OCI-LY1 (cell line): ENCODE measurements at regions not wholly inside any gene's neighbourhood (a gene's known extent, or its start where the extent isn't known, plus 50 kb on each side); places are given as distances from the start of the nearest gene placed in this dataset.

ENCODE experiments used
- H2AFZ ChIP-seq: fragments of 200-600 bp; sonication (generic), shearing (Covaris generic); 2 replicates; pipeline ENCODE4 v1.6.0; 2014; ENCODE audit warnings: antibody characterized with exemption, mild to moderate bottlenecking, low read length
- H3F3A ChIP-seq: fragments of 200-600 bp; sonication (generic), shearing (Covaris generic); 2 replicates; pipeline ENCODE4 v1.6.0; 2014; ENCODE audit warnings: mild to moderate bottlenecking, antibody characterized with exemption, low read length, moderate library complexity; ENCODE audit not compliant: insufficient read depth
- H3K27ac ChIP-seq: fragments of 200-600 bp; sonication (generic); 2 replicates; pipeline ENCODE4 v1.5.1; 2014; ENCODE audit warnings: low read length, mixed run types, mild to moderate bottlenecking, low read depth; ENCODE audit not compliant: poor library complexity, severe bottlenecking
- H3K27me3 ChIP-seq: fragments of 200-600 bp; sonication (generic); 2 replicates; pipeline ENCODE4 v1.6.0; 2014; ENCODE audit warnings: antibody characterized with exemption, mild to moderate bottlenecking, low read length, moderate library complexity; ENCODE audit not compliant: insufficient read depth
- H3K36me3 ChIP-seq: fragments of 200-600 bp; sonication (generic); 2 replicates; pipeline ENCODE4 v1.6.1; 2014; ENCODE audit warnings: mild to moderate bottlenecking, antibody characterized with exemption, low read length, moderate library complexity, mixed read lengths; ENCODE audit not compliant: insufficient read depth
- H3K4me1 ChIP-seq: fragments of 200-600 bp; sonication (generic); 2 replicates; pipeline ENCODE4 v1.5.1; 2014; ENCODE audit warnings: mild to moderate bottlenecking, low read length, moderate library complexity; ENCODE audit not compliant: insufficient read depth, severe bottlenecking
- H3K4me2 ChIP-seq: fragments of 200-600 bp; sonication (generic), shearing (Covaris generic); 2 replicates; pipeline ENCODE4 v1.6.1; 2014; ENCODE audit warnings: low read length
- H3K4me3 ChIP-seq: fragments of 200-600 bp; sonication (generic); 2 replicates; pipeline ENCODE4 v1.5.1; 2014; ENCODE audit warnings: low read length, low read depth, mild to moderate bottlenecking, mixed read lengths; ENCODE audit not compliant: poor library complexity, severe bottlenecking
- H3K79me2 ChIP-seq: fragments of 200-600 bp; shearing (Covaris generic); 2 replicates; pipeline ENCODE4 v1.6.1; 2016; ENCODE audit warnings: mixed run types, low read length, mixed read lengths; ENCODE audit not compliant: insufficient read depth
- H3K9ac ChIP-seq: fragments of 200-600 bp; sonication (generic), shearing (Covaris generic); 2 replicates; pipeline ENCODE4 v1.6.1; 2014; ENCODE audit warnings: mild to moderate bottlenecking, low read length, mixed read lengths
- H3K9me2 ChIP-seq: fragments of 200-600 bp; sonication (generic), shearing (Covaris generic); 2 replicates; pipeline ENCODE4 v1.6.1; 2014; ENCODE audit warnings: low read depth, mild to moderate bottlenecking, low read length, mixed read lengths
- H3K9me3 ChIP-seq: fragments of 200-600 bp; shearing (Covaris generic); 2 replicates; pipeline ENCODE4 v1.6.1; 2014; ENCODE audit warnings: low read length, mixed read lengths
- H4K20me1 ChIP-seq: fragments of 200-600 bp; sonication (generic), shearing (Covaris generic); 2 replicates; pipeline ENCODE4 v1.6.0; 2016; ENCODE audit warnings: mild to moderate bottlenecking, low read length; ENCODE audit not compliant: insufficient read depth
- EZH2 ChIP-seq: fragments of 200-600 bp; sonication (generic), shearing (Covaris generic); IDR thresholded peaks from 2 replicates; pipeline ENCODE4 v1.8.0; 2017; ENCODE audit warnings: borderline replicate concordance, mixed run types, mild to moderate bottlenecking, antibody characterized with exemption, low read length, moderate library complexity, mixed read lengths
- TF ChIP-seq, protein P1 (sequence below): fragments of 200-600 bp; sonication (generic), shearing (Covaris generic); IDR thresholded peaks from 2 replicates; pipeline ENCODE4 v1.5.1; 2017; ENCODE audit warnings: mild to moderate bottlenecking, antibody characterized with exemption, low read length, moderate library complexity, mixed read lengths

DNA sequence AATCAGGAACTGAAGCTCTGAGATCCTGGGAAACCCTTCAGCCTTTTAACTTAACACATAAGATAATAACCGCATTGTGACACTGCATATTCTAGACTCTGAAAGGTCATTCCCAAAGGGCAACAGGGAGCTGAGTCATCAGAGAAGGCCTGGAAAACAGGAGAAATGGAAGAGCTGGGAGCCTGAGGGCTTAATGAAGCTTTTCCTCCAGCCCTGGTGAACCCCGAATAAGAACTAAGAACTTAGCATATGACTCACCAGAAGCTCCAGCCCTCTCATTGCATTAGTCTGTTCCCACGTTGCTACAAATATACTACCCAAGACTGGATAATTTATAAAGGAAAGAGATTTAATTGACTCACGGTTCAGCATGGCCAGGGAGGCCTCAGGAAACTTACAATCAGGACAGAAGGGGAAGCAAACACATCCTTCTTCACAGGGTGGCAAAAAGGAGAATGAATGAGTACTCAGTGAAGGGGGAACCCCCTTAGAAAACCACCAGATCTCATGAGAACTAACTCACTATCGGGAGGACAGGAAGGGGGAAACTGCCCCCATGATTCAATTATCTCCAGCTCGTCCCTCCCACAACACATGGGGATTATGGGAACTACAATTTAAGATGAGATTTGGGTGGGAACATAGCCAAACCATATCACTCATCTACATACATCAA is 648.5 kb downstream of the TFAP2A start:
- H3K4me1 ChIP-seq: no peaks in the 10 kb centered on the region
- no peaks in the 10 kb centered on the region for H4K20me1 ChIP-seq
- no peaks in the 10 kb centered on the region for H3K79me2 ChIP-seq
- no peak overlapping the region for H3K9ac ChIP-seq
- H3K9me3 ChIP-seq: no peaks in the 10 kb centered on the region
- no peak overlapping the region for H3K4me3 ChIP-seq
- no peaks in the 10 kb centered on the region for H3K36me3 ChIP-seq
- H3K27me3 ChIP-seq: no peaks in the 10 kb centered on the region
- no peak overlapping the region for H3K4me2 ChIP-seq
- TF ChIP-seq, protein P1, sequence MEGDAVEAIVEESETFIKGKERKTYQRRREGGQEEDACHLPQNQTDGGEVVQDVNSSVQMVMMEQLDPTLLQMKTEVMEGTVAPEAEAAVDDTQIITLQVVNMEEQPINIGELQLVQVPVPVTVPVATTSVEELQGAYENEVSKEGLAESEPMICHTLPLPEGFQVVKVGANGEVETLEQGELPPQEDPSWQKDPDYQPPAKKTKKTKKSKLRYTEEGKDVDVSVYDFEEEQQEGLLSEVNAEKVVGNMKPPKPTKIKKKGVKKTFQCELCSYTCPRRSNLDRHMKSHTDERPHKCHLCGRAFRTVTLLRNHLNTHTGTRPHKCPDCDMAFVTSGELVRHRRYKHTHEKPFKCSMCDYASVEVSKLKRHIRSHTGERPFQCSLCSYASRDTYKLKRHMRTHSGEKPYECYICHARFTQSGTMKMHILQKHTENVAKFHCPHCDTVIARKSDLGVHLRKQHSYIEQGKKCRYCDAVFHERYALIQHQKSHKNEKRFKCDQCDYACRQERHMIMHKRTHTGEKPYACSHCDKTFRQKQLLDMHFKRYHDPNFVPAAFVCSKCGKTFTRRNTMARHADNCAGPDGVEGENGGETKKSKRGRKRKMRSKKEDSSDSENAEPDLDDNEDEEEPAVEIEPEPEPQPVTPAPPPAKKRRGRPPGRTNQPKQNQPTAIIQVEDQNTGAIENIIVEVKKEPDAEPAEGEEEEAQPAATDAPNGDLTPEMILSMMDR: no peak
- no peak for TF ChIP-seq EZH2
- no peak overlapping the region for H3K27ac ChIP-seq
- no peaks in the 10 kb centered on the region for H3K9me2 ChIP-seq
- no peaks in the 10 kb centered on the region for H3F3A ChIP-seq
- H2AFZ ChIP-seq: no peak overlapping the region

DNA sequence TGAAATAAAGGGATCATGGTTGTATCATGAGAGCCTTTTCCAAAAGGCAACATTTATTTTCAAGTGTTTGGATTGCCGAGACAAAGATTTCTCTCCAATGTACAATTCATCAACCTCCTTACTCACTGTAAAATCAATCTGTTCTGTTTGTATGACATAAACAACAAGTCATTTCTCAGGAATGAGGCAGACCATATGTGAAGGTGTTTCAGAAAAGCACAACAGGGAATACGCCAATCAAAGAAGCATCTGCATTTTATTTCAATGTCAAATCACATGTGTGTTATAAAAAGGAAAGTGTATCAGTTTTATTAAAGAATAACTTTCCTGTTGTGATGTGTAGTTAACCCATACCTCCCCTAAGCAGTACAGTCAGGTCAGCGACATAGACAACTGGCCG is 653.7 kb downstream of the TFAP2A start:
- Histone ChIP-seq H3K4me2 (no peak overlapping the region), H3K9me3 (no peaks in the 10 kb centered on the region), H3K9me2 (no peaks in the 10 kb centered on the region), H3K4me1 (no peaks in the 10 kb centered on the region), H3K27me3 (no peaks in the 10 kb centered on the region), H3K36me3 (no peaks in the 10 kb centered on the region), H3K79me2 (no peaks in the 10 kb centered on the region), H3F3A (no peaks in the 10 kb centered on the region), H3K27ac (no peak overlapping the region), H4K20me1 (no peaks in the 10 kb centered on the region), H3K4me3 (no peak overlapping the region), H3K9ac (no peak overlapping the region), H2AFZ (no peak overlapping the region)
- TF ChIP-seq EZH2: no peak
- TF ChIP-seq, protein P1: no peak

DNA sequence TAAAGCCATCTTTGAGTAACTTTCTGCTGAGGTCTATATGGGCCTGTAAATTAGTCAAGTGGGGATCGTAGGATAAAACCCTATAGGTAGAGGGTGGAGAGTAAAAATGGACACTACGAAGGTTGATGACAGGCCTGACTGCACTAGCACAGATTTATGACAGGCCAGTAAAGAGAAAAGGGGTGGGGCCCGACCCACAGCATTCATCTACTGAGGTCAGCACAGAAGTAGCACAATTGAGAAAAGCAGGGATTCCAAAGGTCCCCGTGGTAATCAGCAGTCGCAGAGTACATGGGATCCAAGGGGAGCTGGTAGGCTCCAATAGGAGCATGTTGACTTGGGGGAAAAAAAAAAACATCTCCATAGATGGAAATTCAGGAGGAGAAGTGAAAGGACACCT is 660.4 kb downstream of the TFAP2A start:
- no peaks in the 10 kb centered on the region for H3K9me2 ChIP-seq
- H3K27ac ChIP-seq: no peak overlapping the region
- no peaks in the 10 kb centered on the region for H4K20me1 ChIP-seq
- TF ChIP-seq, protein P1: no peak
- TF ChIP-seq EZH2: no peak
- no peaks in the 10 kb centered on the region for H3F3A ChIP-seq
- H3K4me2 ChIP-seq: no peak overlapping the region
- H2AFZ ChIP-seq: no peak overlapping the region
- no peak overlapping the region for H3K4me3 ChIP-seq
- no peaks in the 10 kb centered on the region for H3K27me3 ChIP-seq
- H3K9ac ChIP-seq: no peak overlapping the region
- no peaks in the 10 kb centered on the region for H3K9me3 ChIP-seq
- no peaks in the 10 kb centered on the region for H3K36me3 ChIP-seq
- no peaks in the 10 kb centered on the region for H3K79me2 ChIP-seq
- H3K4me1 ChIP-seq: no peaks in the 10 kb centered on the region
